ENCODE measurements at regions not wholly inside any gene's neighbourhood (a gene's known extent, or its start where the extent isn't known, plus 50 kb on each side); places are given as distances from the start of the nearest gene placed in this dataset.

GRCh38 chr7:120189623-120190022 lies 83.4 kb upstream of the KCND2 start:
- TF ChIP-seq CTCF (conservative IDR thresholded peaks at IDR 0.05) (no peak), EZH2 (IDR thresholded peaks at IDR 0.05; ENCODE audit: low read depth) (no peak)
